Neural progenitor cell (in vitro differentiated cells): ENCODE measurements at regions not wholly inside any gene's neighbourhood (a gene's known extent, or its start where the extent isn't known, plus 50 kb on each side); places are given as distances from the start of the nearest gene placed in this dataset.

Source experiments
- DNase-seq: peaks from one replicate; pipeline ENCODE4 v3.0.0-alpha.2; 2016; ENCODE audit warnings: low spot score
- H2AFZ ChIP-seq: fragments of 200-600 bp; sonication (generic); replicated peaks from 2 replicates; pipeline ENCODE4 v1.6.1; 2016; ENCODE audit warnings: antibody characterized with exemption
- H3F3A ChIP-seq: fragments of 200-600 bp; sonication (generic); 2 replicates; pipeline ENCODE4 v1.6.1; 2016; ENCODE audit warnings: antibody characterized with exemption, low read depth
- H3K27ac ChIP-seq: fragments of 200-600 bp; sonication (generic); 2 replicates; pipeline ENCODE4 v1.5.1; 2016; ENCODE audit warnings: mild to moderate bottlenecking
- H3K27me3 ChIP-seq: fragments of 200-600 bp; sonication (generic); 2 replicates; pipeline ENCODE4 v1.6.1; 2016; ENCODE audit warnings: mild to moderate bottlenecking, moderate library complexity
- H3K36me3 ChIP-seq: fragments of 200-600 bp; sonication (generic); 2 replicates; pipeline ENCODE4 v1.5.1; 2016
- H3K4me1 ChIP-seq: fragments of 200-600 bp; sonication (generic); 2 replicates; pipeline ENCODE4 v1.6.1; 2016; ENCODE audit warnings: mixed run types
- H3K4me2 ChIP-seq: fragments of 200-600 bp; sonication (generic); 2 replicates; pipeline ENCODE4 v1.6.1; 2016
- H3K4me3 ChIP-seq: fragments of 200-600 bp; sonication (generic); 2 replicates; pipeline ENCODE4 v1.5.1; 2016
- H3K79me2 ChIP-seq: fragments of 200-600 bp; sonication (generic); 2 replicates; pipeline ENCODE4 v1.6.1; 2016; ENCODE audit warnings: low read depth
- H3K9ac ChIP-seq: fragments of 200-600 bp; sonication (generic); 2 replicates; pipeline ENCODE4 v1.6.1; 2016
- H3K9me3 ChIP-seq: fragments of 200-600 bp; sonication (generic); 2 replicates; pipeline ENCODE4 v1.5.1; 2016; ENCODE audit warnings: low read depth
- H4K20me1 ChIP-seq: fragments of 200-600 bp; sonication (generic); 2 replicates; pipeline ENCODE4 v1.6.1; 2016; ENCODE audit warnings: low read depth
- H3K27ac Mint-ChIP-seq: 3 replicates; pipeline ENCODE4 v1.8.0; 2021; ENCODE audit warnings: mixed read lengths
- H3K27me3 Mint-ChIP-seq: 2 replicates; pipeline ENCODE4 v1.8.0; 2022; ENCODE audit warnings: low read depth, mild to moderate bottlenecking, inconsistent platforms, moderate library complexity, mixed read lengths; ENCODE audit not compliant: insufficient read depth
- H3K36me3 Mint-ChIP-seq: 3 replicates; pipeline ENCODE4 v1.8.0; 2021; ENCODE audit warnings: mixed read lengths
- H3K4me1 Mint-ChIP-seq: 3 replicates; pipeline ENCODE4 v1.8.0; 2021; ENCODE audit warnings: mixed read lengths
- H3K4me3 Mint-ChIP-seq: 3 replicates; pipeline ENCODE4 v1.8.0; 2021; ENCODE audit warnings: mild to moderate bottlenecking, moderate library complexity, mixed read lengths
- H3K9me3 Mint-ChIP-seq: 3 replicates; pipeline ENCODE4 v1.8.0; 2020; ENCODE audit warnings: mixed read lengths
- CTCF ChIP-seq: fragments of 200-600 bp; sonication (generic); IDR thresholded peaks from 2 replicates; pipeline ENCODE4 v1.5.1; 2017; ENCODE audit warnings: antibody characterized with exemption, mild to moderate bottlenecking
- EZH2 ChIP-seq: fragments of 200-600 bp; sonication (generic); IDR thresholded peaks from 2 replicates; pipeline ENCODE4 v1.6.1; 2017; ENCODE audit warnings: antibody characterized with exemption, mild to moderate bottlenecking, moderate library complexity
- EZH2phosphoT487 ChIP-seq: fragments of 200-600 bp; sonication (generic); IDR thresholded peaks from 2 replicates; pipeline ENCODE4 v1.6.1; 2017; ENCODE audit warnings: antibody characterized with exemption

- Mint-ChIP-seq H3K4me1 (peaks cover 20% of the 10 kb centered on the region), H3K36me3 (peaks cover 42% of the 10 kb centered on the region), H3K27me3 (peaks cover 5% of the 10 kb centered on the region), H3K4me3 (no peak overlapping the region), H3K9me3 (no peaks in the 10 kb centered on the region), H3K27ac (no peak overlapping the region)
- no peaks in the 10 kb centered on the region for H3K36me3 ChIP-seq
- no peak overlapping the region for H3K9ac ChIP-seq
- peaks cover 7% of the 10 kb centered on the region for H3K4me1 ChIP-seq
- H3K4me2 ChIP-seq: no peak overlapping the region
- H2AFZ ChIP-seq: no peak overlapping the region
- no peaks in the 10 kb centered on the region for H3K27me3 ChIP-seq
- no peak for TF ChIP-seq EZH2
- no peak for TF ChIP-seq EZH2phosphoT487
- TF ChIP-seq CTCF: no peak
- H3K27ac ChIP-seq: no peak overlapping the region
- H4K20me1 ChIP-seq: no peaks in the 10 kb centered on the region
- H3K4me3 ChIP-seq: no peak overlapping the region
- no peak for DNase-seq
- no peaks in the 10 kb centered on the region for H3K9me3 ChIP-seq
- no peaks in the 10 kb centered on the region for H3F3A ChIP-seq
- H3K79me2 ChIP-seq: no peaks in the 10 kb centered on the region
Measured at GRCh38 chr5:168227001-168227400, 64.4 kb upstream of the WWC1 start.

GRCh38 chr5:168227973-168228615 is 63.4 kb upstream of the WWC1 start:
- Histone ChIP-seq H3K9me3 (no peaks in the 10 kb centered on the region), H3K9ac (no peak overlapping the region), H4K20me1 (no peaks in the 10 kb centered on the region), H2AFZ (no peak overlapping the region), H3K4me1 (peaks cover 7% of the 10 kb centered on the region), H3K27ac (no peak overlapping the region), H3F3A (no peaks in the 10 kb centered on the region), H3K27me3 (no peaks in the 10 kb centered on the region), H3K36me3 (no peaks in the 10 kb centered on the region), H3K4me2 (no peak overlapping the region), H3K4me3 (no peak overlapping the region), H3K79me2 (no peaks in the 10 kb centered on the region)
- Mint-ChIP-seq H3K27me3 (peaks cover 5% of the 10 kb centered on the region), H3K4me1 (peaks cover 11% of the 10 kb centered on the region), H3K27ac (no peak overlapping the region), H3K4me3 (no peak overlapping the region), H3K9me3 (no peaks in the 10 kb centered on the region), H3K36me3 (peaks cover 45% of the 10 kb centered on the region)
- no peak for TF ChIP-seq EZH2
- TF ChIP-seq CTCF: no peak
- TF ChIP-seq EZH2phosphoT487: no peak
- no peak for DNase-seq

GRCh38 chr5:168228668-168229067 is 62.8 kb upstream of the WWC1 start:
- no peak overlapping the region for H3K9ac ChIP-seq
- Mint-ChIP-seq H3K27me3 (peaks cover 3% of the 10 kb centered on the region), H3K9me3 (no peaks in the 10 kb centered on the region), H3K36me3 (peaks cover 51% of the 10 kb centered on the region), H3K4me1 (peaks cover 11% of the 10 kb centered on the region), H3K4me3 (no peak overlapping the region), H3K27ac (no peak overlapping the region)
- H3K4me3 ChIP-seq: no peak overlapping the region
- H3K79me2 ChIP-seq: no peaks in the 10 kb centered on the region
- H3F3A ChIP-seq: no peaks in the 10 kb centered on the region
- H3K27ac ChIP-seq: no peak overlapping the region
- TF ChIP-seq CTCF (no peak), EZH2phosphoT487 (no peak), EZH2 (no peak)
- H3K27me3 ChIP-seq: no peaks in the 10 kb centered on the region
- H3K4me1 ChIP-seq: peaks cover 7% of the 10 kb centered on the region
- H3K9me3 ChIP-seq: no peaks in the 10 kb centered on the region
- no peak for DNase-seq
- H3K4me2 ChIP-seq: no peak overlapping the region
- no peaks in the 10 kb centered on the region for H3K36me3 ChIP-seq
- H2AFZ ChIP-seq: no peak overlapping the region
- no peaks in the 10 kb centered on the region for H4K20me1 ChIP-seq
